ENCODE measurements at regions not wholly inside any gene's neighbourhood (a gene's known extent, or its start where the extent isn't known, plus 50 kb on each side); places are given as distances from the start of the nearest gene placed in this dataset.

DNA sequence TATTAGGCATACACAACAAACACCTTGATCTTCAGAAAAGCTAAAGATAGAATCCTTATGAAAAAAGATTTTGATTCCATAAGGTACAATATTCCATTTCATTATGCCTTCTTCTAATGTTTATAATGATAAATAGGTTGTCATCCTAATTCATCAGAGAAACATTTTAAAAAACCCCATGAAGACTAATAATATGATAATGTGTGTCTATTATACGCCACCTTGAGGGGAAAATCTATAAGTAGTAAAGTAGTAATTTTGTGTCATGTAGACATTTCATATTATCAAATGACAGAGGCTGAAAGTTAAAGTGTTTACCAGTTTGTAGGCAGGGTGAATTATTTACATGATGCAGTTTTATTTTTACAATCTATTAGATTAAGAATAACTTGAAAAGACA, 524.3 kb downstream of the GBE1 start:
- in situ Hi-C loops (cut with MboI) = no loop called here
- no TSS peak for BruUV-seq (replicated peaks)
- FAIRE-seq (no peak), DNase-seq (ENCODE audit: extremely low read depth in 1 of 4, low spot score in 3 of 4) (no peak), ATAC-seq (no peak)
- Histone ChIP-seq H4K20me1 (replicated peaks; ENCODE audit: control insufficient read depth, insufficient read depth, low read length) (no peaks in the 10 kb centered on the region), H3K79me2 (ENCODE audit: control insufficient read depth, insufficient read depth, low read length) (no peaks in the 10 kb centered on the region), H3K9me1 (ENCODE audit: control insufficient read depth, insufficient read depth, low read length) (no peaks in the 10 kb centered on the region), H2AFZ (ENCODE audit: low read depth, low read length) (no peak overlapping the region), H3K9ac (ENCODE audit: insufficient read depth in 1 of 2, low read depth in 2 of 2, low read length in 2 of 2) (no peak overlapping the region), H3K4me1 (replicated peaks in 1 of 2; ENCODE audit: control insufficient read depth in 2 of 2, insufficient read depth in 2 of 2, low read length in 2 of 2) (no peaks in the 10 kb centered on the region), H3K27me3 (ENCODE audit: control insufficient read depth in 2 of 2, insufficient read depth in 2 of 2, low read length in 2 of 2) (no peaks in the 10 kb centered on the region), H3K4me2 (ENCODE audit: insufficient read depth, low read length) (no peak overlapping the region), H3K36me3 (ENCODE audit: control insufficient read depth, insufficient read depth, low read length) (no peaks in the 10 kb centered on the region), H3K9me3 (replicated peaks; ENCODE audit: control insufficient read depth, insufficient read depth, low read depth, low read length) (no peaks in the 10 kb centered on the region), H3K4me3 (no peak overlapping the region), H3K27ac (ENCODE audit: extremely low read depth, low read depth, low read length) (no peak overlapping the region)
- ChIA-PET CTCF (ENCODE audit: low intra/inter-chr PET ratio) (no interaction called here), POLR2A (no interaction called here)
- intact Hi-C loops (cut with micrococcal nuclease) = no loop called here
- TF ChIP-seq ZBTB1 (CRISPR knock-in tag; IDR thresholded peaks at IDR 0.05; ENCODE audit: borderline replicate concordance, low read depth) = no peak
- WGBS (ENCODE audit: insufficient coverage, low coverage, missing lambda C conversion rate) = 9% methylated on average over 1 of the region's 1 CpG

DNA sequence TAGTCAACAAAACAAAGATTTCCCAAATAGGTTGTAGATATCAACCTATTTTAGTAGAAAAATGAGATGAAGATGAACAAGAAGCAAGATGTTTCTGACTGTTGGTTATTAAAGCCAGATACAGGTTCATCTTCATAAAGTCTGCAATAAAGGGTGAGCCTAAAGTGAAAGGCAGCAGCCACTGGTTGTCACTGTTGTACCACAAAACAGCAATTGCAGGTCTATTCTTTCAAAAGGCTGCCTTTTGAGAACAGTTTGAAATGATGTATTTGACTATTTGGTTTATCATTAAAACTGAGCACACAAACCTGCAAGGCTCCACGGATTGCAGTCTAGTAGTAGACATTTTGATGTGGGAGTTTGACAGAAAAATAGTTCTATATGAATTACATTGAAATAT, 543.4 kb downstream of the GBE1 start:
- H4K20me1 ChIP-seq (replicated peaks; ENCODE audit: control insufficient read depth, insufficient read depth, low read length) = no peaks in the 10 kb centered on the region
- CTCF ChIA-PET (ENCODE audit: low intra/inter-chr PET ratio) = no interaction called here
- POLR2A ChIA-PET = no interaction called here
- no peak for ATAC-seq
- intact Hi-C loops (cut with micrococcal nuclease) (no loop called here), in situ Hi-C loops (cut with MboI) (no loop called here)
- no peak overlapping the region for H3K4me2 ChIP-seq (ENCODE audit: insufficient read depth, low read length)
- H3K27ac ChIP-seq (ENCODE audit: extremely low read depth, low read depth, low read length) = no peak overlapping the region
- H2AFZ ChIP-seq (ENCODE audit: low read depth, low read length) = no peak overlapping the region
- 0% methylated on average over 1 of the region's 1 CpG for WGBS (ENCODE audit: insufficient coverage, low coverage, missing lambda C conversion rate)
- no peak for DNase-seq (ENCODE audit: extremely low read depth in 1 of 4, low spot score in 3 of 4)
- H3K9me3 ChIP-seq (replicated peaks; ENCODE audit: control insufficient read depth, insufficient read depth, low read depth, low read length) = no peaks in the 10 kb centered on the region
- H3K9me1 ChIP-seq (ENCODE audit: control insufficient read depth, insufficient read depth, low read length) = no peaks in the 10 kb centered on the region
- no peaks in the 10 kb centered on the region for H3K36me3 ChIP-seq (ENCODE audit: control insufficient read depth, insufficient read depth, low read length)
- H3K4me1 ChIP-seq (replicated peaks in 1 of 2; ENCODE audit: control insufficient read depth in 2 of 2, insufficient read depth in 2 of 2, low read length in 2 of 2) = no peaks in the 10 kb centered on the region
- FAIRE-seq = no peak
- no peak overlapping the region for H3K4me3 ChIP-seq
- no TSS peak for BruUV-seq (replicated peaks)
- H3K79me2 ChIP-seq (ENCODE audit: control insufficient read depth, insufficient read depth, low read length) = no peaks in the 10 kb centered on the region
- no peak overlapping the region for H3K9ac ChIP-seq (ENCODE audit: insufficient read depth in 1 of 2, low read depth in 2 of 2, low read length in 2 of 2)
- no peaks in the 10 kb centered on the region for H3K27me3 ChIP-seq (ENCODE audit: control insufficient read depth in 2 of 2, insufficient read depth in 2 of 2, low read length in 2 of 2)
- TF ChIP-seq MCM3 (IDR thresholded peaks at IDR 0.05) (no peak), POLR3G (IDR thresholded peaks at IDR 0.05; ENCODE audit: extremely low read depth, insufficient read length, insufficient replicate concordance) (no peak), ZNF232 (CRISPR knock-in tag; IDR thresholded peaks at IDR 0.05) (no peak), RFX1 (IDR thresholded peaks at IDR 0.05) (no peak), SMARCB1 (IDR thresholded peaks at IDR 0.05; ENCODE audit: insufficient read length, low read depth) (no peak), HDAC3 (IDR thresholded peaks at IDR 0.05; ENCODE audit: borderline replicate concordance, partially characterized antibody) (no peak), POLR2G (IDR thresholded peaks at IDR 0.05; ENCODE audit: low read depth, low read length) (no peak), PHF8 (IDR thresholded peaks at IDR 0.05; ENCODE audit: borderline replicate concordance, low read length) (no peak), ZNF408 (CRISPR knock-in tag; IDR thresholded peaks at IDR 0.05; ENCODE audit: low read depth) (no peak), TRIM24 (IDR thresholded peaks at IDR 0.05) (no peak), ZNF431 (CRISPR knock-in tag; IDR thresholded peaks at IDR 0.05) (no peak), ETS2 (tag; IDR thresholded peaks at IDR 0.05; ENCODE audit: borderline replicate concordance, poor library complexity, severe bottlenecking) (no peak)
- TF ChIP-seq, protein P1, sequence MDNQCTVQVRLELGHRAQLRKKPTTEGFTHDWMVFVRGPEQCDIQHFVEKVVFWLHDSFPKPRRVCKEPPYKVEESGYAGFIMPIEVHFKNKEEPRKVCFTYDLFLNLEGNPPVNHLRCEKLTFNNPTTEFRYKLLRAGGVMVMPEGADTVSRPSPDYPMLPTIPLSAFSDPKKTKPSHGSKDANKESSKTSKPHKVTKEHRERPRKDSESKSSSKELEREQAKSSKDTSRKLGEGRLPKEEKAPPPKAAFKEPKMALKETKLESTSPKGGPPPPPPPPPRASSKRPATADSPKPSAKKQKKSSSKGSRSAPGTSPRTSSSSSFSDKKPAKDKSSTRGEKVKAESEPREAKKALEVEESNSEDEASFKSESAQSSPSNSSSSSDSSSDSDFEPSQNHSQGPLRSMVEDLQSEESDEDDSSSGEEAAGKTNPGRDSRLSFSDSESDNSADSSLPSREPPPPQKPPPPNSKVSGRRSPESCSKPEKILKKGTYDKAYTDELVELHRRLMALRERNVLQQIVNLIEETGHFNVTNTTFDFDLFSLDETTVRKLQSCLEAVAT (IDR thresholded peaks at IDR 0.05) = no peak
- TF ChIP-seq, protein P2, sequence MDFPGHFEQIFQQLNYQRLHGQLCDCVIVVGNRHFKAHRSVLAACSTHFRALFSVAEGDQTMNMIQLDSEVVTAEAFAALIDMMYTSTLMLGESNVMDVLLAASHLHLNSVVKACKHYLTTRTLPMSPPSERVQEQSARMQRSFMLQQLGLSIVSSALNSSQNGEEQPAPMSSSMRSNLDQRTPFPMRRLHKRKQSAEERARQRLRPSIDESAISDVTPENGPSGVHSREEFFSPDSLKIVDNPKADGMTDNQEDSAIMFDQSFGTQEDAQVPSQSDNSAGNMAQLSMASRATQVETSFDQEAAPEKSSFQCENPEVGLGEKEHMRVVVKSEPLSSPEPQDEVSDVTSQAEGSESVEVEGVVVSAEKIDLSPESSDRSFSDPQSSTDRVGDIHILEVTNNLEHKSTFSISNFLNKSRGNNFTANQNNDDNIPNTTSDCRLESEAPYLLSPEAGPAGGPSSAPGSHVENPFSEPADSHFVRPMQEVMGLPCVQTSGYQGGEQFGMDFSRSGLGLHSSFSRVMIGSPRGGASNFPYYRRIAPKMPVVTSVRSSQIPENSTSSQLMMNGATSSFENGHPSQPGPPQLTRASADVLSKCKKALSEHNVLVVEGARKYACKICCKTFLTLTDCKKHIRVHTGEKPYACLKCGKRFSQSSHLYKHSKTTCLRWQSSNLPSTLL (IDR thresholded peaks at IDR 0.05) = no peak

All from K562 (cell line).